GM20000 (cell line): ENCODE measurements at regions not wholly inside any gene's neighbourhood (a gene's known extent, or its start where the extent isn't known, plus 50 kb on each side); places are given as distances from the start of the nearest gene placed in this dataset.

Experiments
- DNase-seq: peaks from one replicate; pipeline ENCODE4 v3.0.0; 2012; ENCODE audit warnings: low spot score
- CTCF ChIP-seq: IDR thresholded peaks from 2 replicates; pipeline ENCODE4 v1.5.1; 2012; ENCODE audit warnings: mild to moderate bottlenecking, control low read depth; ENCODE audit errors: extremely low read depth, missing control alignments

GRCh38 chr14:23708343-23708742 lies 72.2 kb downstream of the DHRS2 start:
- no peak for DNase-seq
- TF ChIP-seq CTCF: no peak

GRCh38 chr14:23709923-23710322 lies 73.8 kb downstream of the DHRS2 start:
- no peak for TF ChIP-seq CTCF
- no peak for DNase-seq

DNA sequence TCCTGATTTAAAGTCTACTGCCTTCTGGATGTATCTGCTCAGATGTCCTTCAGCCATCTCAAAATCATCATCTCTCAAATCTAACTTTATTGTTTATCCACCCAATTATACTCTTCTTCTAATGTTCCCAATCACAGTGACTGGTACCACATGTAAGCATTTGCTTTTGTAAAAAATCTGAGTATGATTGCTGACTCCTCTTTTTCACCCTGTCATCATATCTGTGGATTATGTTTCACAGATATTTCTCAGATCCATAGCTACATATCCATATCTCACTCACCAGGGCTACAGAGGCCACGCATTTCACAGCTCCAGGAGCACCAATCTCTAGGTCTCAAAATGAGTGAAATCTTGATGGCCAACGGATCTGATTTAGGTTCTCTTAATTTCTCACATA lies 76.1 kb downstream of the DHRS2 start:
- TF ChIP-seq CTCF: no peak
- no peak for DNase-seq

DNA sequence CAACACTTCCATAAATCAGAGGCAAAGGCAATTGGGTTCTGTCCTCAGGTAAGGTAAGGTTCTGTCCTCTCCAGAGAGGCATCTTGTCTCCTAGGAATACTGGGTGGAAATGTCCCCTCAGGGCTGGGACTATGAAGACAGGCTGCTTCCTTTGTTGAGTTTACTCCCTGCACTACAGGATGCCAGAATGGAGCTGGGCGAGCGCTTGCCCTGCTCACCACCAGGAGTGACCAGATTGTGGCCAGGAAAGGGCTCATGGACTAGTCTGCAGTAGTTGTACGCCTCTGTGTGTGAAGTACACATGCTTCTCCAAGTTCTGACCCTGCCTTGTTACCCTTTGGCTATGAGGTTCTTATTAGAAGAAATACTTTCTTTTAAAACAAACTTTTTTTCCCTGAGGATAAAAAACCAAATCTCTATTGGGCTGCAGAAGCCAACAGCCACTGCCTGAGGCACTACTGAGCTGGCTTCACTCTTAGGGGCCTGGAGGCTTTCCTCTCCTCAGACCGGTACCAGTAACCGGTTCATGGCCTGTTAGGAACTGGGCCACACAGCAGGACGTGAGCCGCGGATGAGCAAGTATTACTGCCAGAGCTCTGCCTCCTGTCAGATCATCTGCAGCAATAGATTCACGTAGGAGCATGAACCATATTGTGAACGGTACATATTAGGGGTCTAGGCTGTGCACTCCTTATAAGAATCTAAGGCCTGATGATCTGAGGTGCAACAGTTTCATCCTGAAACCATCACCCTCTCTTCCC lies 83.2 kb downstream of the DHRS2 start:
- TF ChIP-seq CTCF: no peak
- no peak for DNase-seq

GRCh38 chr14:23722675-23723074 lies 86.5 kb downstream of the DHRS2 start:
- TF ChIP-seq CTCF: no peak
- no peak for DNase-seq

DNA sequence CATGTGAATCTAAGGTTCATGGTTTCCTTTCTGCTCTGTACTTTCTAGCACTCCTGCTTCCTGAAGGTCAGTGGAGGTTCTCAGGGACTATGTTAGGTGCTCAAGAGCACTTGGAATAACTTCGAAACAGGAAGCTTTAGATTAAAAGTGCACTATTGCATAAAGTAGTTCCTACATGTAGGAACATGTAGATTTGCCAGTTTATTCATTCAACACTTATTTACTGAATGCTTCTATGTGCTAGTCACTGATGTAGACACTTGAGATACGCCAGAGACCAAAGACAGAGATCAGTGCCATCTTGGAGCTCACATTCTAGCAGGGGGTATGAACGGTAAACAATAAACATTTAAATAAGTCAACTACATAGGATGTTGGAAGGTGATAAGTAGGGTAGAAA lies 87.7 kb downstream of the DHRS2 start:
- TF ChIP-seq CTCF: no peak
- DNase-seq: no peak

DNA sequence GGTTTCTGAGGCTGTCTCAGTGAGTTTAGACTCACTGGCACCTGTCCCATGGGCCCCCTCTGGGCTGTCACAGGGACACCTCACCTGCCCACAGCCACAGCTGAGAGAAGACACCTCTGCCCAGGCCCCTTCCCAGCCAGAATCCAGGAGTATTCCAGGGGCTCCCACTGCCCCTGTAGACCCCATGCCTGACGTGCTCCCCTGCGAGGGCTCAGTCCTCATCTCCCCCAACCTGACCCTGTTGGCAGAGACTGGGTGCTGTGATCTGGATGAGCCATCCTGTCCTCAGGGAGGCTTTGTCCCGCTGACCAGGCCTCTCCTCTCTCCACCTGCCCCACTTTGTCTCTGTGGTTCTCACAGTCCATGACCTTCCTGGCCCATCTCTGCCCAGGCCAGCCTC lies 89.4 kb downstream of the DHRS2 start:
- TF ChIP-seq CTCF: no peak
- DNase-seq: no peak
